Liver (tissue), 3 donors: ENCODE measurements at regions not wholly inside any gene's neighbourhood (a gene's known extent, or its start where the extent isn't known, plus 50 kb on each side); places are given as distances from the start of the nearest gene placed in this dataset.

Source experiments
- CTCF ChIP-seq: fragments of 150-350 bp; IDR thresholded peaks from 2 replicates; pipeline ENCODE4 v1.5.1; 2017; ENCODE audit warnings: improper control_type of control experiment, low read depth, low read length; ENCODE audit not compliant: missing input control
- FOXA1 ChIP-seq: IDR thresholded peaks from 2 replicates; pipeline ENCODE4 v1.6.1; 2016; ENCODE audit warnings: antibody characterized with exemption
- TAF1 ChIP-seq: conservative IDR thresholded peaks from 2 replicates; pipeline ENCODE4 v1.6.1; 2016; ENCODE audit warnings: antibody characterized with exemption, mild to moderate bottlenecking
- donor health status: healthy.
- donor health status: healthy.

GRCh38 chr3:5052247-5052646 is 69.8 kb upstream of the ARL8B start:
- TF ChIP-seq CTCF = no peak
- TF ChIP-seq FOXA1 = no peak
- TF ChIP-seq TAF1 = no peak
